Vagina (tissue), 2 donors: ENCODE measurements at regions not wholly inside any gene's neighbourhood (a gene's known extent, or its start where the extent isn't known, plus 50 kb on each side); places are given as distances from the start of the nearest gene placed in this dataset.

ENCODE experiments used
- DNase-seq, 2 donors: peaks; one replicate each; pipeline ENCODE4 v3.0.0-alpha.2; 2017; ENCODE audit errors: extremely low spot score in 2 of 2
- H3K27ac ChIP-seq: fragments of 200-600 bp; sonication (generic); one replicate; pipeline ENCODE4 v1.5.1; 2019
- H3K27me3 ChIP-seq: fragments of 200-600 bp; sonication (generic); one replicate; pipeline ENCODE4 v1.5.1; 2019
- H3K36me3 ChIP-seq, 2 donors: fragments of 200-600 bp; sonication (generic); one replicate each; pipeline ENCODE4 v1.5.1; 2017 to 2019
- H3K4me1 ChIP-seq: fragments of 200-600 bp; sonication (generic); one replicate; pipeline ENCODE4 v1.5.1; 2019
- H3K4me3 ChIP-seq, 2 donors: fragments of 200-600 bp; sonication (generic); 1 replicate in 1 of 2; 2 replicates in 1 of 2; pipeline ENCODE4 v1.5.1; 2016 to 2019
- H3K9me3 ChIP-seq: fragments of 200-600 bp; sonication (generic); one replicate; pipeline ENCODE4 v1.5.1; 2019
- POLR2A ChIP-seq, 2 donors: fragments of 450-650 bp; IDR thresholded peaks; one replicate each; pipeline ENCODE4 v1.6.1; 2017; ENCODE audit warnings: antibody characterized with exemption in 2 of 2, mild to moderate bottlenecking in 2 of 2, moderate library complexity in 2 of 2
- POLR2AphosphoS5 ChIP-seq, 2 donors: sonication (generic); formaldehyde crosslinking; IDR thresholded peaks; one replicate each; pipeline ENCODE4 v1.9.0; 2017; ENCODE audit warnings: antibody characterized with exemption in 2 of 2, mild to moderate bottlenecking in 2 of 2, low read depth in 1 of 2; ENCODE audit not compliant: insufficient read depth in 1 of 2
- intact Hi-C: fragments of 100-400 bp; cut with DNase I; formaldehyde crosslinking; loops from one replicate; pipeline ENCODE4 v1.15.1; 2023
- TF ChIP-seq, protein P1 (sequence below), 3 experiments: fragments of 450-650 bp in 2 of 3; fragments of 200-600 bp in 1 of 3; sonication (generic) in 1 of 3; IDR thresholded peaks; one replicate each; pipeline ENCODE4 v1.5.1; 2017 to 2019; ENCODE audit warnings: antibody characterized with exemption in 3 of 3, mild to moderate bottlenecking in 2 of 3, moderate library complexity in 2 of 3

GRCh38 chr20:51189814-51190782 lies 167.2 kb upstream of the KCNG1 start:
- no peak overlapping the region for H3K27ac ChIP-seq
- no peak overlapping the region for H3K4me3 ChIP-seq
- TF ChIP-seq, protein P1, sequence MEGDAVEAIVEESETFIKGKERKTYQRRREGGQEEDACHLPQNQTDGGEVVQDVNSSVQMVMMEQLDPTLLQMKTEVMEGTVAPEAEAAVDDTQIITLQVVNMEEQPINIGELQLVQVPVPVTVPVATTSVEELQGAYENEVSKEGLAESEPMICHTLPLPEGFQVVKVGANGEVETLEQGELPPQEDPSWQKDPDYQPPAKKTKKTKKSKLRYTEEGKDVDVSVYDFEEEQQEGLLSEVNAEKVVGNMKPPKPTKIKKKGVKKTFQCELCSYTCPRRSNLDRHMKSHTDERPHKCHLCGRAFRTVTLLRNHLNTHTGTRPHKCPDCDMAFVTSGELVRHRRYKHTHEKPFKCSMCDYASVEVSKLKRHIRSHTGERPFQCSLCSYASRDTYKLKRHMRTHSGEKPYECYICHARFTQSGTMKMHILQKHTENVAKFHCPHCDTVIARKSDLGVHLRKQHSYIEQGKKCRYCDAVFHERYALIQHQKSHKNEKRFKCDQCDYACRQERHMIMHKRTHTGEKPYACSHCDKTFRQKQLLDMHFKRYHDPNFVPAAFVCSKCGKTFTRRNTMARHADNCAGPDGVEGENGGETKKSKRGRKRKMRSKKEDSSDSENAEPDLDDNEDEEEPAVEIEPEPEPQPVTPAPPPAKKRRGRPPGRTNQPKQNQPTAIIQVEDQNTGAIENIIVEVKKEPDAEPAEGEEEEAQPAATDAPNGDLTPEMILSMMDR (IDR thresholded peaks at IDR 0.05), result no peak
- no peak for TF ChIP-seq POLR2A (IDR thresholded peaks at IDR 0.05)
- no peak for TF ChIP-seq POLR2AphosphoS5 (IDR thresholded peaks at IDR 0.05; ENCODE audit: insufficient read depth in 1 of 2, low read depth in 1 of 2)
- H3K9me3 ChIP-seq, result no peaks in the 10 kb centered on the region
- no peaks in the 10 kb centered on the region for H3K36me3 ChIP-seq
- intact Hi-C loops, result no loop called here
- DNase-seq, result no peak
- H3K27me3 ChIP-seq, result no peaks in the 10 kb centered on the region
- no peaks in the 10 kb centered on the region for H3K4me1 ChIP-seq

DNA sequence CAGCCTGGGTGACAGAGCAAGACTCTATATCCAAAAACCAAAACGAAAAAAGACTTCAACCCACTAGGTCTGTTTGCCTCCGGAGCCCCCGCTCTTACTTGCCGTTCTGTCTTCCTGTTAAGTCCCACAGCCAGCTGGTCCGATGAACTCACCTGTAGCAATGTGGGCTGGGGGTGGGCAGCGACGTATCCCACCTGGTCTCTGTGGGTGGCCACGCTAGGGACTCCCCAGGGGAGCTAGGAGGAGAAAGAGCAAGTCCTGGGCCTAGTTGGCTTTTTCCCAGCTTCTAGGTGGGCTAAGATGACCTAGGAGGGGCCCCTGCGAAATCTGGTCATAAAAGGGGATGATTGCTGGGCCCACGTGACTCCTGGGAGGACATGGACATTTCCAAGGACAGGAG lies 166.0 kb upstream of the KCNG1 start:
- no peak for DNase-seq
- TF ChIP-seq, protein P1 (IDR thresholded peaks at IDR 0.05), result no peak
- no peak for TF ChIP-seq POLR2A (IDR thresholded peaks at IDR 0.05)
- TF ChIP-seq POLR2AphosphoS5 (IDR thresholded peaks at IDR 0.05; ENCODE audit: insufficient read depth in 1 of 2, low read depth in 1 of 2), result no peak
- Histone ChIP-seq H3K9me3 (no peaks in the 10 kb centered on the region), H3K4me1 (no peaks in the 10 kb centered on the region), H3K4me3 (no peak overlapping the region), H3K27ac (no peak overlapping the region), H3K36me3 (no peaks in the 10 kb centered on the region), H3K27me3 (no peaks in the 10 kb centered on the region)
- intact Hi-C loops, result no loop called here

- Histone ChIP-seq H3K4me1 (no peaks in the 10 kb centered on the region), H3K36me3 (no peaks in the 10 kb centered on the region), H3K9me3 (no peaks in the 10 kb centered on the region), H3K4me3 (no peak overlapping the region), H3K27ac (no peak overlapping the region), H3K27me3 (no peaks in the 10 kb centered on the region)
- intact Hi-C loops, result no loop called here
- TF ChIP-seq, protein P1 (IDR thresholded peaks at IDR 0.05), result no peak
- TF ChIP-seq POLR2AphosphoS5 (IDR thresholded peaks at IDR 0.05; ENCODE audit: insufficient read depth in 1 of 2, low read depth in 1 of 2), result no peak
- no peak for TF ChIP-seq POLR2A (IDR thresholded peaks at IDR 0.05)
- no peak for DNase-seq
Observed at GRCh38 chr20:51187261-51187660, 164.4 kb upstream of the KCNG1 start.

DNA sequence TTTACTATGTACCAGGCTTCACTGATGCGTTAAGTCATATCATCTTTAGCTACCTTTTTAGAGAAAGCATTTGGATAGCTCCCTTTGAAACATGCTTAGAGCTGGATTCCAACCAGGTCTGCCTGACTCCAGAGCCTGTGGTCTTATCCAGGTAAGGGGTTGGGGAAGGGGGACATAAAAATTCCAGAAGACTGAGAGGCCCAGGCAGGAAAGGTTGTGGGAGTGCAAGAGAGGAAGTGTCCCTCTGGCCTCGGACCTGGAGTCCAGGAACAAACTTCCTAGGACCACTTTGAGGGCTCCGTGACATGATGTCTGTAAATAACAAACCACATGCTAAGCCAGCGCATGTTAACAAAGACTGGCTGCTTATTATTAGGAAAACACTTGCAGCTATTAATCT lies 163.0 kb upstream of the KCNG1 start:
- TF ChIP-seq POLR2AphosphoS5 (IDR thresholded peaks at IDR 0.05; ENCODE audit: insufficient read depth in 1 of 2, low read depth in 1 of 2), result no peak
- no peak for TF ChIP-seq POLR2A (IDR thresholded peaks at IDR 0.05)
- TF ChIP-seq, protein P1 (IDR thresholded peaks at IDR 0.05), result no peak
- no peak for DNase-seq
- Histone ChIP-seq H3K9me3 (no peaks in the 10 kb centered on the region), H3K4me3 (no peak overlapping the region), H3K36me3 (no peaks in the 10 kb centered on the region), H3K27ac (no peak overlapping the region), H3K4me1 (no peaks in the 10 kb centered on the region), H3K27me3 (no peaks in the 10 kb centered on the region)
- intact Hi-C loops, result no loop called here

DNA sequence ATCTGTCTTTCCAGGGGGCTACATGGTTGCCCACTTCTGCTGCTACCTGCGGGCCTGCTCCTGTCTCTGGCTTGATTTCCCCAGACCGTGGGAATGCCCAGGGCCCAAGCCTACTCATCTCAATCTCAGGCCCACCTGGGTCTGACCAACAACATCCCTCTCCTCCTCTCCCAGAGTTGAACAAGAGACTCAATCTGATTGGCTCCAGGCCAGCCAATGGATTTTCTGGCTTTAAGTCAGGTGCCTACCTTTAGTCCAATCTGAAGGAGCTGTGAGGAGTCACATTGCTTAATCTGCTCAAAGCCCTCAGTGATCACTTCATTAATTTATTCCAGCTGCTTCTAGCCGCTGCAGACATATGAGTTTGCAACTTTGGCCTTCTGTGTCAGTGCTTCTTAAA lies 162.4 kb upstream of the KCNG1 start:
- H3K4me1 ChIP-seq, result no peaks in the 10 kb centered on the region
- intact Hi-C loops, result no loop called here
- TF ChIP-seq POLR2A (IDR thresholded peaks at IDR 0.05) (no peak), POLR2AphosphoS5 (IDR thresholded peaks at IDR 0.05; ENCODE audit: insufficient read depth in 1 of 2, low read depth in 1 of 2) (no peak)
- TF ChIP-seq, protein P1 (IDR thresholded peaks at IDR 0.05), result no peak
- H3K4me3 ChIP-seq, result no peak overlapping the region
- H3K9me3 ChIP-seq, result no peaks in the 10 kb centered on the region
- H3K27me3 ChIP-seq, result no peaks in the 10 kb centered on the region
- no peak for DNase-seq
- no peak overlapping the region for H3K27ac ChIP-seq
- H3K36me3 ChIP-seq, result no peaks in the 10 kb centered on the region
